Natural killer cell (primary cell): ENCODE measurements at regions not wholly inside any gene's neighbourhood (a gene's known extent, or its start where the extent isn't known, plus 50 kb on each side); places are given as distances from the start of the nearest gene placed in this dataset.

Experiments used
- ATAC-seq, 3 donors: fragments of 150-1000 bp in 2 of 3; fragments of 200-7000 bp in 1 of 3; cut with Tn5 transposase; 1 replicate in 1 of 3; 2 replicates in 2 of 3; pipeline ENCODE4 v1.10.0; 2021; ENCODE audit warnings: mild to moderate bottlenecking in 2 of 3, moderate library complexity in 2 of 3
- DNase-seq, 2 donors: peaks; one replicate each; pipeline versions ENCODE4 v3.0.0 to v3.0.0-alpha.2; 2013 to 2021; ENCODE audit warnings: mixed read lengths in 1 of 2
- H3K27ac ChIP-seq: one replicate; pipeline ENCODE4 v1.5.1; 2013; ENCODE audit warnings: mild to moderate bottlenecking, low read length
- H3K27me3 ChIP-seq: one replicate; pipeline ENCODE4 v1.6.1; 2013; ENCODE audit warnings: low read length; ENCODE audit not compliant: control insufficient read depth, insufficient read depth
- H3K36me3 ChIP-seq: one replicate; pipeline ENCODE4 v1.6.1; 2013; ENCODE audit warnings: low read length; ENCODE audit not compliant: control insufficient read depth, insufficient read depth
- H3K4me1 ChIP-seq: one replicate; pipeline ENCODE4 v1.6.1; 2013; ENCODE audit warnings: low read length; ENCODE audit not compliant: control insufficient read depth, insufficient read depth
- H3K4me3 ChIP-seq: one replicate; pipeline ENCODE4 v1.5.1; 2013; ENCODE audit warnings: low read length
- H3K9me3 ChIP-seq: one replicate; pipeline ENCODE4 v1.6.1; 2013; ENCODE audit warnings: low read length; ENCODE audit not compliant: control insufficient read depth, insufficient read depth
- H3K27ac Mint-ChIP-seq, 2 donors: one replicate each; pipeline ENCODE4 v1.8.0; 2022; ENCODE audit warnings: mild to moderate bottlenecking in 2 of 2, mixed read lengths in 2 of 2, moderate library complexity in 1 of 2
- H3K27me3 Mint-ChIP-seq, 2 donors: one replicate each; pipeline ENCODE4 v1.8.0; 2022; ENCODE audit warnings: low read depth in 2 of 2, mixed read lengths in 2 of 2
- H3K36me3 Mint-ChIP-seq: one replicate; pipeline ENCODE4 v1.8.0; 2022; ENCODE audit warnings: mixed read lengths
- H3K4me1 Mint-ChIP-seq, 2 donors: one replicate each; pipeline ENCODE4 v1.8.0; 2022; ENCODE audit warnings: mixed read lengths in 2 of 2
- H3K4me3 Mint-ChIP-seq: one replicate; pipeline ENCODE4 v1.8.0; 2022; ENCODE audit warnings: mild to moderate bottlenecking, moderate library complexity, mixed read lengths
- H3K9me3 Mint-ChIP-seq, 2 donors: one replicate each; pipeline ENCODE4 v1.8.0; 2022; ENCODE audit warnings: mixed read lengths in 2 of 2
- WGBS: methylation state at CpG from one replicate; pipeline ENCODE4 v1.1.7; 2013; ENCODE audit warnings: missing lambda C conversion rate; ENCODE audit not compliant: insufficient coverage; 5-methylcytosine and 5-hydroxymethylcytosine counted together
- intact Hi-C: fragments of 100-400 bp; cut with micrococcal nuclease; formaldehyde crosslinking; loops from one replicate; pipeline ENCODE4 v1.14.2; 2022
- TF ChIP-seq, protein P1 (sequence below): fragments of 200-600 bp; IDR thresholded peaks from one replicate; pipeline ENCODE4 v1.8.0; 2022; ENCODE audit warnings: antibody characterized with exemption

DNA sequence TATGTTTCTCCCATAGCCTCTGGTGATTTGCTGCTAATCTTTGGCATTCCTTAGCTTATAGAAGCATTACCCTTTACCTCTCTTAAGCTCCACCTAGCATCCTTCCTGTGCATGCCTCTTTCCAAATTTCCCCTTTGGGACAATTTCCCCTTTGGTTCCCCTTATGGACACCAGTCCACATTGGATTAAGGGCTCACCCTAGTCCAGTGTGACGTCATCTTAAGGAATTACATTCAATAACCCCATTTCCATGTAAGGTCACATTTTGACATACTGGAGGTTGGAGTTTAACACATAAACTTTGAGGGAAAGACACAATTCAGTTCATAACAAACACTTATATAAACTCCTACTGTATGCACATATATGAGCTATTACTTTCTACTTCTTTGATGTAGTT lies 916.6 kb downstream of the SLC4A3 start:
- DNase-seq (no peak), ATAC-seq (no peak)
- Mint-ChIP-seq H3K27me3 (no peaks in the 10 kb centered on the region), H3K4me3 (no peak overlapping the region), H3K36me3 (no peaks in the 10 kb centered on the region), H3K4me1 (no peaks in the 10 kb centered on the region), H3K9me3 (peaks cover 8 to 11% of the 10 kb centered on the region in 2 donors), H3K27ac (no peak overlapping the region)
- Histone ChIP-seq H3K4me1 (no peaks in the 10 kb centered on the region), H3K36me3 (no peaks in the 10 kb centered on the region), H3K9me3 (no peaks in the 10 kb centered on the region), H3K27ac (no peak overlapping the region), H3K27me3 (no peaks in the 10 kb centered on the region), H3K4me3 (no peak overlapping the region)
- WGBS: 71% methylated on average over 1 of the region's 1 CpG
- intact Hi-C loops: no loop called here
- TF ChIP-seq, protein P1, sequence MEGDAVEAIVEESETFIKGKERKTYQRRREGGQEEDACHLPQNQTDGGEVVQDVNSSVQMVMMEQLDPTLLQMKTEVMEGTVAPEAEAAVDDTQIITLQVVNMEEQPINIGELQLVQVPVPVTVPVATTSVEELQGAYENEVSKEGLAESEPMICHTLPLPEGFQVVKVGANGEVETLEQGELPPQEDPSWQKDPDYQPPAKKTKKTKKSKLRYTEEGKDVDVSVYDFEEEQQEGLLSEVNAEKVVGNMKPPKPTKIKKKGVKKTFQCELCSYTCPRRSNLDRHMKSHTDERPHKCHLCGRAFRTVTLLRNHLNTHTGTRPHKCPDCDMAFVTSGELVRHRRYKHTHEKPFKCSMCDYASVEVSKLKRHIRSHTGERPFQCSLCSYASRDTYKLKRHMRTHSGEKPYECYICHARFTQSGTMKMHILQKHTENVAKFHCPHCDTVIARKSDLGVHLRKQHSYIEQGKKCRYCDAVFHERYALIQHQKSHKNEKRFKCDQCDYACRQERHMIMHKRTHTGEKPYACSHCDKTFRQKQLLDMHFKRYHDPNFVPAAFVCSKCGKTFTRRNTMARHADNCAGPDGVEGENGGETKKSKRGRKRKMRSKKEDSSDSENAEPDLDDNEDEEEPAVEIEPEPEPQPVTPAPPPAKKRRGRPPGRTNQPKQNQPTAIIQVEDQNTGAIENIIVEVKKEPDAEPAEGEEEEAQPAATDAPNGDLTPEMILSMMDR: no peak

DNA sequence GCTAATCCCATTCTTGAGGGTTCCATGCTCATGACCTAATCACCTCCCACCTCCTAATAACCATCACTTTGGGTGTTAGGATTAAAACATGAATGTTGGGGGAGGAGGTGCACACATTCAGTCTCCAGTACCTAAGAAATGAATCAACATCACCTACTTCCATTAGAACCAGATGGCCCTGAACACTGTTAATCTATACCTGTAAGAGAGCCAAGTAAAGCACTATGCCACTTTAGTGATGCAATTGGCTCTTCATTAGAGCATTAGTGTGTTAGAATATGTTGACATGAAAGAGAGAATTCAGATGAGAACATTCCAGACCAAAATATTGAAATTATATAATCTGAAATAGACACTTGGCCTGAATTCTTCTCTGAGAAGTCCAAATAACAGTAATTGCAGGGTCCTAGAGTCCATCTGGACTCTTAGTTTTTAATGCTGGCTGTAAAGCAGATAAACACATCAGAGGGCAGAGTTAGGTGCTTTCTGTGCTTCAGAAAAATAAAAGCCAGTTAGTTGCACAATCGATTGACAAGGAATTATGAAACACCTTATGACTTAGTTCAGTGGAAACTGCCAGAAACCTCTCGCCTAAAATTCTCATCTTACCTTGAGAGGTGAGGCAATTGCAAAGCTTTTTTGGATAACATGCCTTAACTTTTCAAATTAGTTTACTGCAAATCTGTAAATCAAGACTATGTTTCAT lies 923.7 kb downstream of the SLC4A3 start:
- no peak overlapping the region for H3K27ac Mint-ChIP-seq
- ATAC-seq: no peak
- Histone ChIP-seq H3K27me3 (no peaks in the 10 kb centered on the region), H3K4me1 (no peaks in the 10 kb centered on the region), H3K4me3 (no peak overlapping the region), H3K27ac (no peak overlapping the region), H3K36me3 (no peaks in the 10 kb centered on the region), H3K9me3 (no peaks in the 10 kb centered on the region)
- H3K4me3 Mint-ChIP-seq: no peak overlapping the region
- 85% methylated on average over 2 of the region's 2 CpGs for WGBS
- no peaks in the 10 kb centered on the region for H3K36me3 Mint-ChIP-seq
- no peak for DNase-seq
- intact Hi-C loops: no loop called here
- H3K9me3 Mint-ChIP-seq: peaks cover 11 to 13% of the 10 kb centered on the region in 2 donors
- TF ChIP-seq, protein P1: no peak
- H3K4me1 Mint-ChIP-seq: no peaks in the 10 kb centered on the region
- no peaks in the 10 kb centered on the region for H3K27me3 Mint-ChIP-seq

DNA sequence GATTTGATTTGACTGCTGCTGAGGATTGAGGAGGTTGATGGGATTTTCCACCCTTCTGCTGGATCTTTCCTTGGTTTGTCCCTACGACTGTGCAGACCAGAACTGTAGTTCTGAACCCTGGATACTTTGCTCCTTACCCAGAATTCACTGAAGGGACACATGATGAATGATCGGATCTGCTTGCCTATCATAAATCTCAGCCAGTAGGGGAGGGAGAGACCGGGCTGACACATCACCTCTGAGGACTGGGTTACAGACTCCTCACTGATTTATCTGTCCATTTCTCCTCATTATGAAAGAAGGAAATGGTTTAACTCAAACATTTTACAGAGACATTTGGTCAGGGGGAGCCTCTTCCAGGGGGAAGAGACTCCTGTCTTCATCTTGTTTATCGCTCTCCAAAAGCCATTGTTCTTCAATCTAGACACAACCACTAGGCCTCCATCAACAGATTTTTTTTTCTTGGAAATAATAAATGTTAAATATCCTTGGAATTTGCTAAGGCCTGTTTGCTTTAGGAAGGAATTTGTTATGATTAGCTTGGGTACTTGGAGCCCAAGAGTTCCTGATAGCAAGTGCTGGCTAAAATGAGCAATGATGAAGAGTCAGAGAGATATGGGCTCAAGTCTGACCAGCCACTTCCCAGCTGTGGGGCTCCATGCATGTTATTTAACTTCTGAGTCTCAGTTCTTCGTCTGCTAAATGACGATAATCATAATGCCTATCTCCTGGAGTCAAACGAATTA lies 925.5 kb downstream of the SLC4A3 start:
- intact Hi-C loops: no loop called here
- 80% methylated on average over 7 of the region's 7 CpGs for WGBS
- Histone ChIP-seq H3K36me3 (no peaks in the 10 kb centered on the region), H3K4me1 (no peaks in the 10 kb centered on the region), H3K27ac (no peak overlapping the region), H3K4me3 (no peak overlapping the region), H3K27me3 (no peaks in the 10 kb centered on the region), H3K9me3 (no peaks in the 10 kb centered on the region)
- Mint-ChIP-seq H3K27ac (no peak overlapping the region), H3K27me3 (no peaks in the 10 kb centered on the region), H3K4me3 (no peak overlapping the region), H3K9me3 (peaks cover 2 to 3% of the 10 kb centered on the region in 2 donors), H3K36me3 (no peaks in the 10 kb centered on the region), H3K4me1 (no peaks in the 10 kb centered on the region)
- ATAC-seq: no peak
- TF ChIP-seq, protein P1: no peak
- no peak for DNase-seq
